ENCODE measurements at regions not wholly inside any gene's neighbourhood (a gene's known extent, or its start where the extent isn't known, plus 50 kb on each side); places are given as distances from the start of the nearest gene placed in this dataset.
A peak's percentile ranks its signal among the peaks of the same experiment; 100 is the strongest.

- Histone ChIP-seq H3K4me3 (ENCODE audit: insufficient read depth in 1 of 2, low read depth in 1 of 2, low read length in 2 of 2) (no peak overlapping the region), H3K18ac (ENCODE audit: low read depth in 1 of 2, low read length in 2 of 2) (no peak overlapping the region), H3K9ac (ENCODE audit: low read length) (no peak overlapping the region), H3K79me1 (replicated peaks; ENCODE audit: low read length, poor library complexity, severe bottlenecking) (no peaks in the 10 kb centered on the region), H3K4me2 (ENCODE audit: low read length, poor library complexity, severe bottlenecking) (no peak overlapping the region), H3K36me3 (ENCODE audit: control insufficient read depth in 1 of 2, insufficient read depth in 2 of 2, low read depth in 1 of 2, low read length in 2 of 2) (no peaks in the 10 kb centered on the region), H2AFZ (ENCODE audit: low read depth, low read length) (no peak overlapping the region), H3K4me1 (ENCODE audit: control insufficient read depth, insufficient read depth, low read depth, low read length) (no peaks in the 10 kb centered on the region), H2AK5ac (ENCODE audit: low read length, severe bottlenecking) (no peak overlapping the region), H2BK12ac (ENCODE audit: low read length in 2 of 2) (no peak overlapping the region), H2BK120ac (ENCODE audit: low read depth, low read length) (no peak overlapping the region), H2BK5ac (ENCODE audit: low read depth, low read length, poor library complexity, severe bottlenecking) (no peak overlapping the region), H3K27ac (ENCODE audit: low read length, poor library complexity, severe bottlenecking) (no peak overlapping the region), H3K23ac (ENCODE audit: low read length in 2 of 2) (no peak overlapping the region), H3K27me3 (ENCODE audit: control insufficient read depth in 1 of 2, insufficient read depth in 1 of 2, low read length in 2 of 2) (no peaks in the 10 kb centered on the region), H3K4ac (ENCODE audit: low read depth in 1 of 2, low read length in 2 of 2) (no peak overlapping the region), H4K8ac (ENCODE audit: low read length) (no peak overlapping the region), H2BK15ac (ENCODE audit: low read depth, poor library complexity, severe bottlenecking) (no peak overlapping the region), H3K9me3 (ENCODE audit: control insufficient read depth, low read length) (peaks cover 4% of the 10 kb centered on the region), H4K91ac (ENCODE audit: low read length) (no peak overlapping the region), H3K14ac (ENCODE audit: low read length in 2 of 2) (no peak overlapping the region)
- WGBS = 66% methylated on average over 5 of the region's 5 CpGs
- no peak for DNase-seq
Observed at GRCh38 chr4:18321956-18322530, 300.5 kb upstream of the LCORL start.

- Histone ChIP-seq H3K27ac (ENCODE audit: low read length, poor library complexity, severe bottlenecking) (no peak overlapping the region), H3K79me1 (replicated peaks; ENCODE audit: low read length, poor library complexity, severe bottlenecking) (no peaks in the 10 kb centered on the region), H3K27me3 (ENCODE audit: control insufficient read depth in 1 of 2, insufficient read depth in 1 of 2, low read length in 2 of 2) (no peaks in the 10 kb centered on the region), H3K9ac (ENCODE audit: low read length) (no peak overlapping the region), H3K4ac (ENCODE audit: low read depth in 1 of 2, low read length in 2 of 2) (no peak overlapping the region), H3K4me3 (ENCODE audit: insufficient read depth in 1 of 2, low read depth in 1 of 2, low read length in 2 of 2) (peak overlapping the region in 1 of 2 experiments; percentile 68), H2BK12ac (ENCODE audit: low read length in 2 of 2) (no peak overlapping the region), H3K14ac (ENCODE audit: low read length in 2 of 2) (no peak overlapping the region), H3K18ac (ENCODE audit: low read depth in 1 of 2, low read length in 2 of 2) (no peak overlapping the region), H3K4me2 (ENCODE audit: low read length, poor library complexity, severe bottlenecking) (no peak overlapping the region), H2BK120ac (ENCODE audit: low read depth, low read length) (no peak overlapping the region), H3K36me3 (ENCODE audit: control insufficient read depth in 1 of 2, insufficient read depth in 2 of 2, low read depth in 1 of 2, low read length in 2 of 2) (no peaks in the 10 kb centered on the region), H3K9me3 (ENCODE audit: control insufficient read depth, low read length) (peaks cover 4% of the 10 kb centered on the region), H3K4me1 (ENCODE audit: control insufficient read depth, insufficient read depth, low read depth, low read length) (no peaks in the 10 kb centered on the region), H2AFZ (ENCODE audit: low read depth, low read length) (no peak overlapping the region), H2AK5ac (ENCODE audit: low read length, severe bottlenecking) (no peak overlapping the region), H2BK15ac (ENCODE audit: low read depth, poor library complexity, severe bottlenecking) (no peak overlapping the region), H3K23ac (ENCODE audit: low read length in 2 of 2) (no peak overlapping the region), H2BK5ac (ENCODE audit: low read depth, low read length, poor library complexity, severe bottlenecking) (no peak overlapping the region), H4K91ac (ENCODE audit: low read length) (no peak overlapping the region), H4K8ac (ENCODE audit: low read length) (no peak overlapping the region)
- DNase-seq = no peak
- WGBS = 73% methylated on average over 6 of the region's 6 CpGs
Observed at GRCh38 chr4:18319431-18319830, 297.9 kb upstream of the LCORL start.

GRCh38 chr4:18318682-18319388, 297.3 kb upstream of the LCORL start:
- DNase-seq = no peak
- Histone ChIP-seq H3K23ac (ENCODE audit: low read length in 2 of 2) (no peak overlapping the region), H2BK120ac (ENCODE audit: low read depth, low read length) (no peak overlapping the region), H3K27me3 (ENCODE audit: control insufficient read depth in 1 of 2, insufficient read depth in 1 of 2, low read length in 2 of 2) (no peaks in the 10 kb centered on the region), H2BK5ac (ENCODE audit: low read depth, low read length, poor library complexity, severe bottlenecking) (no peak overlapping the region), H3K9me3 (ENCODE audit: control insufficient read depth, low read length) (peaks cover 4% of the 10 kb centered on the region), H2AFZ (ENCODE audit: low read depth, low read length) (no peak overlapping the region), H3K4me3 (ENCODE audit: insufficient read depth in 1 of 2, low read depth in 1 of 2, low read length in 2 of 2) (peak overlapping the region in 1 of 2 experiments; percentile 68), H4K91ac (ENCODE audit: low read length) (no peak overlapping the region), H3K18ac (ENCODE audit: low read depth in 1 of 2, low read length in 2 of 2) (no peak overlapping the region), H3K9ac (ENCODE audit: low read length) (peak overlapping the region; percentile 38), H4K8ac (ENCODE audit: low read length) (no peak overlapping the region), H3K4ac (ENCODE audit: low read depth in 1 of 2, low read length in 2 of 2) (no peak overlapping the region), H3K14ac (ENCODE audit: low read length in 2 of 2) (no peak overlapping the region), H3K79me1 (replicated peaks; ENCODE audit: low read length, poor library complexity, severe bottlenecking) (no peaks in the 10 kb centered on the region), H2BK15ac (ENCODE audit: low read depth, poor library complexity, severe bottlenecking) (no peak overlapping the region), H3K4me2 (ENCODE audit: low read length, poor library complexity, severe bottlenecking) (no peak overlapping the region), H2BK12ac (ENCODE audit: low read length in 2 of 2) (no peak overlapping the region), H2AK5ac (ENCODE audit: low read length, severe bottlenecking) (no peak overlapping the region), H3K36me3 (ENCODE audit: control insufficient read depth in 1 of 2, insufficient read depth in 2 of 2, low read depth in 1 of 2, low read length in 2 of 2) (no peaks in the 10 kb centered on the region), H3K27ac (ENCODE audit: low read length, poor library complexity, severe bottlenecking) (no peak overlapping the region), H3K4me1 (ENCODE audit: control insufficient read depth, insufficient read depth, low read depth, low read length) (no peaks in the 10 kb centered on the region)
- WGBS = 93% methylated on average over 22 of the region's 22 CpGs

- no peak overlapping the region for H3K14ac ChIP-seq (ENCODE audit: low read length in 2 of 2)
- no peak overlapping the region for H3K9ac ChIP-seq (ENCODE audit: low read length)
- H3K23ac ChIP-seq (ENCODE audit: low read length in 2 of 2) = no peak overlapping the region
- no peak overlapping the region for H2BK120ac ChIP-seq (ENCODE audit: low read depth, low read length)
- no peaks in the 10 kb centered on the region for H3K27me3 ChIP-seq (ENCODE audit: control insufficient read depth in 1 of 2, insufficient read depth in 1 of 2, low read length in 2 of 2)
- no peaks in the 10 kb centered on the region for H3K36me3 ChIP-seq (ENCODE audit: control insufficient read depth in 1 of 2, insufficient read depth in 2 of 2, low read depth in 1 of 2, low read length in 2 of 2)
- H4K91ac ChIP-seq (ENCODE audit: low read length) = no peak overlapping the region
- H3K27ac ChIP-seq (ENCODE audit: low read length, poor library complexity, severe bottlenecking) = no peak overlapping the region
- no peak overlapping the region for H2BK5ac ChIP-seq (ENCODE audit: low read depth, low read length, poor library complexity, severe bottlenecking)
- H3K4me2 ChIP-seq (ENCODE audit: low read length, poor library complexity, severe bottlenecking) = no peak overlapping the region
- no peak overlapping the region for H4K8ac ChIP-seq (ENCODE audit: low read length)
- H3K4me3 ChIP-seq (ENCODE audit: insufficient read depth in 1 of 2, low read depth in 1 of 2, low read length in 2 of 2) = no peak overlapping the region
- H3K9me3 ChIP-seq (ENCODE audit: control insufficient read depth, low read length) = no peaks in the 10 kb centered on the region
- DNase-seq = no peak
- 59% methylated on average over 3 of the region's 3 CpGs for WGBS
- no peaks in the 10 kb centered on the region for H3K79me1 ChIP-seq (replicated peaks; ENCODE audit: low read length, poor library complexity, severe bottlenecking)
- H3K4me1 ChIP-seq (ENCODE audit: control insufficient read depth, insufficient read depth, low read depth, low read length) = no peaks in the 10 kb centered on the region
- H2AFZ ChIP-seq (ENCODE audit: low read depth, low read length) = no peak overlapping the region
- H3K18ac ChIP-seq (ENCODE audit: low read depth in 1 of 2, low read length in 2 of 2) = no peak overlapping the region
- H3K4ac ChIP-seq (ENCODE audit: low read depth in 1 of 2, low read length in 2 of 2) = no peak overlapping the region
- no peak overlapping the region for H2BK15ac ChIP-seq (ENCODE audit: low read depth, poor library complexity, severe bottlenecking)
- H2AK5ac ChIP-seq (ENCODE audit: low read length, severe bottlenecking) = no peak overlapping the region
- H2BK12ac ChIP-seq (ENCODE audit: low read length in 2 of 2) = no peak overlapping the region
Observed at GRCh38 chr4:18314731-18315130, 293.2 kb upstream of the LCORL start.

Data from mesenchymal stem cell (in vitro differentiated cells and primary cell).